GM18517 (cell line): ENCODE measurements at regions not wholly inside any gene's neighbourhood (a gene's known extent, or its start where the extent isn't known, plus 50 kb on each side); places are given as distances from the start of the nearest gene placed in this dataset.
"Not testable (repeated sequence)": the region's sequence is repeated elsewhere in the genome, so short reads cannot be mapped to it uniquely, and the experiment has no call there.

Experiments used
- ATAC-seq: cut with Tn5 transposase; IDR thresholded peaks from one replicate; pipeline ENCODE4 v1.9.1; 2021; ENCODE audit warnings: mild to moderate bottlenecking, moderate library complexity; ENCODE audit not compliant: unreplicated experiment

- ATAC-seq, result no peak
These were observed 252.9 kb downstream of the DPY19L2 start for GRCh38 chr12:63415357-63415756.

GRCh38 chr12:63410197-63410596 lies 258.1 kb downstream of the DPY19L2 start:
- no peak for ATAC-seq

DNA sequence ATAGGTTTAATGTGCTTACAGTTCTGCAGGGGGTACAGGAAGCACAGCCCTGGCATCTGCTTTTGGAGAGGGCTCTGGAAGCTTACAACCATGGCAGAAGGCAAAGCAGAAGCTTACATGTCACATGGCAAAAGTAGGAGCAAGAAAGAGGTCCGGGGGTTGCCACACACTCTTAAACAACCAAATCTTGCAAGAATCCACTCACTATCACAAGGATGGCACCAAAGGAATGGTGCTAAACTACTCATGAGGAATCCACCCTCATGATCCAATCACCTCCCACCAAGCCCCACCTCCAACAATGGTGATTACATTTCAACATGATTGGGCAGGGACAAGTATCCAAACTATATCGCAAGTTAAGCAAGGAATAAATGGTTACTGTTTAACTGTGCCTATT lies 255.8 kb upstream of the AVPR1A start:
- ATAC-seq, result no peak

DNA sequence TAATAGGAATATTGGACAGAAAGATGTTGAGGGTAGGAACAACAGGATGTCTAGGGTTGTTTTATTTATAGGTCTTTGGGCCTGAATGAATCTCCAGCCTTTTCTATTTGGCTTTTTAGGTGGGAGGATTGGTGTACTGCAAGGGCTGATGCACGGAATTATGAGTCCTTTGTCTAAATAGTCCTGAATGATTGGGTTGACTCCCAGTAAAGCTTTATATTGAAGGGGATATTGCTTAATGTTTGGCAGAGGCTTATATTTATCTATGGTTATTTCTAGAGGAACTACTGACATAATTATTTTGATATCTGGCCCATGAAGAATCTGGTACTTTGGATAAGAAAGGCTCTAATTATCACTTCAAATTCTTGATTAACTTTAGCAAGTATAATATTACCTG lies 253.6 kb upstream of the AVPR1A start:
- no peak for ATAC-seq

- ATAC-seq, result no peak
These were observed 252.3 kb upstream of the AVPR1A start for GRCh38 chr12:63403256-63403655.

DNA sequence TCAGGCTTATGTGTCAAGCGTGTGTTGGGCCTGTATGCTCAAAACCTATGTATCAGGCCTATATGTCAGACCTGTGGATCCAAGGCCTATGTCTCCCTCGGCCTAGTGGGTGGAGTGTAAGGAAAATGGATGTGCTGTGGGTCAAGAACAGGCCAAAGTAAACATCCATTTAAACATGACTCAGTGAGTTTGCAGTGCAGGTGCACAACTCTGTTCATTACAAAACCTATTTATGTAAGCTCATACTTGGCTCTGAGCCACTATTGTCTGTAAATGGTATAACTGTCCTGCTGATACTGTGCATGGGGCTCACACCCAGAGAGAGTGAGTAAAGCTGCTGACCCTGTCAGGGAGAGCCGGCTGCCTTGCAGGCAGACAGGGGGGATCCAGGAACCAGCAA lies 249.7 kb upstream of the AVPR1A start:
- no peak for ATAC-seq

GRCh38 chr12:63400318-63400717 lies 249.3 kb upstream of the AVPR1A start:
- no peak for ATAC-seq

DNA sequence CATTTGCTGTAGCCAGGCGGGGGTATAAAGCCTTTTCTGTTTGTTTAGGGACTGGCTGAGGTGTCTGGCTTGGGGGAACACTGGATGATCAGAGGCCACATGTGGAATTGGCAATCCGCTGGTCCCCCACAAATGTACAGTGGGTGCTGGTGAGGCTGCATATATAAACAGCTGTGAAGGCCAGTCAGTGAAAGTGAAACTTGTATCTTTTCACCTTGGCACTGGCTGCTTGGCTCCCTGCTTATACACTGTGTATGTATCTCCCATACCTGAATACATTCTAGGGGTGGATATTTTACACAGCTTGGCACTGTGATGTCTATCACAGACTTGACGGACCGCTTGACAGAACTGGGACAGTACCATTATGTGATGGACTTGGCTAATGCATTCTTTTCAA lies 246.8 kb upstream of the AVPR1A start:
- ATAC-seq, result no peak

DNA sequence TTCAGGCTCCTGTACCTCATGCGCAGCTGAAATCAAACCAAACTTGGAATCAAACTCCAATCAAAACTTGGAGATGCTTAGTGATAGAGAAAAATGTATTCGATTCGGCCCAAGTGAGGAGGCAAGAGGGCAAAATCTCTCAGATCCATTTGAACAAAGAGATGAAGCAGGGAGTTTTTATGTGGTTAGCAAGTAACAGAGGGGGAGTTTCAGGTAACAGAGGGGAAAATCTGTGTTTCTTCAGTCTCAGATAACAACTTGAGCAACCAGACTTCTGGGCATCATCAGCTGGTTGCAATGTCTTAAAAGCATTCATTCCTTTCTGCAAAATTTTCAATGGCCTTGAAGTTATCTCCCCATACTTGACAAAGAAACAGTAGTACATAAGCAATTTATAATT lies 245.1 kb upstream of the AVPR1A start:
- no peak for ATAC-seq

DNA sequence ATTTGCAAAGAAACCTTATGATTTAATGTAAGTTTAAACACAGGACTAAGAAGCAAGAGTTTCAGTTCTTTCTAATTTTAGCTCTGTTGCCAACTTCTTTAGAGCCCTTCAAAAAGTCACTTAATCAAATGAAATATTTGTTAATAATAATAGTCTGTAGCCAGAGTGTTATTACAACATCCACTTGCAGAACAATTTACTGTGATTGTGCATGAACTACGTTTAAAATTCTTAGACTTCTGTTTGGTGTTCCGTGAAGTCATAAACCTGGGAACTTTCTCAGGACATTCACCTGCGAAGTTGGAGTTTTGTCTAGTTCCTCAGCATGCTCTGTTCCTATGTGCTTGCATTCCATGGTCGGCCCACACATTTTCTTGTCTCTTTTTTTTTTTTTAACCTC lies 244.0 kb upstream of the AVPR1A start:
- ATAC-seq, result no peak

DNA sequence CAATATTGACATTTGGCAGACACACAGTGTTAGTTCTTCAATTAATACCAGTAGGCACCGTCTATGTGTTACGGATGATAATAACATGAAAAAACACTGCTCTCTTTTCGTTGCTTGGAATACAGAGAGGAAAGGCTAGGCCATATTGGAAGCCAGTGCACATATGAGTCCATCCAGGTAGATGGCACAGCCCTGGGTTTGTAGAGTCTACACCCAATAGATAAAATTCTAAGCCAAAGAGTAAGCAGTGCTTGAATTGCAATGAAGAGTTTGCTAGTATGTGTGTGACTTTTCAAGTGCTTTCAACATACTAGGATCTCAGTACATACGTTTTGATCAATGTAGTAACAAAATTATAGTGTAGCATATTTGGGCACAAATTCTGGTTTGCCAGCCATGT lies 243.3 kb upstream of the AVPR1A start:
- no peak for ATAC-seq

- no peak for ATAC-seq
These were observed 238.2 kb upstream of the AVPR1A start for GRCh38 chr12:63389211-63389610.

DNA sequence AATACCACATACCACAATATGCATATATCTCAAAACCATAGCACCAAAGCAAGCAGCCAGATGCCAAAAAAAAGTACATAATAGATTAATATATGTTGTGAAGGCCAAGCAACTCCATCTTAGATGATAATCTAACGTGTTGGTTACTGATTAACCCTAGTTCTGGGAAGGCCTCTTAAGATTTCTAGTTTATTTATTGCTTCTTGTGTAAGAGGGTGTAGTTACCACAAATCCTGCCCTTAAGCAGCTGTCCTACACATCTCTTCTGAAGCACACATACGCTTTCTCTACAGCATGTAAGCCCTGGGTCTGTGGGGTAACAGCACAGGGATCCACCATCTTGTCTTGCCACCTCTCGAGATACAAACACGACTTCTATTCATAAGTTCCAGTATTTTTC lies 236.8 kb upstream of the AVPR1A start:
- ATAC-seq, result no peak

DNA sequence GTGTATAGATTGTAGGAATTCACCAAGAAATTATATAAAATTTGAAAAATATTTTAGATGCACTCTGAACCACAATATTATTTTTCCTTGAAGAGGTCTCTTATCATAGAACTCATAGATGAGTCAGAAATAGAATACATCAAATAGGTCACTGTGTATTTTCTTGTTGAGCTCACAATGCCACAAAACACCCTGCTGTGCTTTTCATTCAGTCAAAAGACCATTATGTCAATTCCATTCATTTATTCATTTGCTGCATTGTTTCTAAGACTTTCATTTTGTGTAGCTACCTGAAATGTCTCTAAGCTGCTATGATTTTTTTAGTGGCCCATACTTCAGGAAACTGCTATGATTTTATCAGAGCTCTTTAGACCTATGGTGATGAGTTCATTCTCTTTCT lies 231.9 kb upstream of the AVPR1A start:
- ATAC-seq, result no peak

GRCh38 chr12:63362791-63363190 lies 211.8 kb upstream of the AVPR1A start:
- no peak for ATAC-seq

GRCh38 chr12:63362166-63362565 lies 211.2 kb upstream of the AVPR1A start:
- no peak for ATAC-seq

DNA sequence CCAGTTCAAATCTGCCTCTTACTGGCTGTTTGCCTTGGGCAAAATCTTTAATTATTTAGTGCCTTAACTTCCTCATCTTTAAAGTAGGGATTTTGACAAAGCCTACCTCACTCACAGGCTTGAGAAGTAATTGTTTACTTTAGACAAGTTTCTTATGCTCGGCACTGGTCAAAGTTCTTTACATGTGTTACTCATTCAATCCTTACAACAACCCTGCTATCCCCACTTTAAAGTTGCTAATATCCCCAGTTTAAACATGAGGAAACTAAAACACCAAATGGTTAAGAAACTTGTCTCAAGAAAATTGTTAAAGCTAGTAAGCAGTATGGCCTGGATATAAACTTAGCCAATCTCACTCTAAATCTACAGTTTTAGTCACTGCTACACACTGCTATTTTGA lies 204.0 kb upstream of the AVPR1A start:
- no peak for ATAC-seq

DNA sequence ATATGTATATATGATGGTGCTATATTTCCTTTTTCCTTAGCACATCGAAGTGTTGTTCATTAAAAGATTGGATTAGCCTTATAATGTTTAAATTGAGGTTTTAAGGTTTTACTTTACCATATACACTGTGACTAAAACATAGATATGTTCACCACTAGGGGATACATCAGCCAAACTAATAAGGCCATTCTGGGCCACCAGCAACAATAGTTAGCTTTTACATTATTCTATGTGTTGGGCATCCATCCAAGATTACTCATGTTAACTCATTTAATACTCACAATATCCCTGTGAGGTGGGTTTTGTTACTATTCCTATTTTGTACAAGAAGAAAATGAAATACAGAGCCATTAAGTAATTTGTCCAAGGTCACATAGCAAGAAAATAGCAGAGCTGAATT lies 202.6 kb upstream of the AVPR1A start:
- no peak for ATAC-seq

DNA sequence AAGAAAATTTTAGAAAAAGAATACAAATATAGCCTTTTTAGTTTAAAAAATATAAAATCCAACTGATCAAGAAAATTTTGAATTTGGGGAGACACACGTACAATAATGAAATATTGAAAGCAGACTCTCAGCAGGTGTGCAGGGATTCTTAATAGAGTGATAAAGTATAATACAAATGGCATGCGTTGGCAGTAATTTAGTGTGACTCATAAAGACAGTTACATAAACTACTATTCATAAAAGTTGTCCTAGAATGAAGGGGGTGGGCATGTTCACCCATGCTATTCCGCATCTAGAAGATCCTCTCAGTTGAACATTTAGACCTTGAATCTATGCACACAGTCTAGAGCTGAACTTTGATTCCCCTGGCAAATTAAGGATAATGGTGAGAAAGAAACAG lies 200.4 kb upstream of the AVPR1A start:
- ATAC-seq, result no peak

DNA sequence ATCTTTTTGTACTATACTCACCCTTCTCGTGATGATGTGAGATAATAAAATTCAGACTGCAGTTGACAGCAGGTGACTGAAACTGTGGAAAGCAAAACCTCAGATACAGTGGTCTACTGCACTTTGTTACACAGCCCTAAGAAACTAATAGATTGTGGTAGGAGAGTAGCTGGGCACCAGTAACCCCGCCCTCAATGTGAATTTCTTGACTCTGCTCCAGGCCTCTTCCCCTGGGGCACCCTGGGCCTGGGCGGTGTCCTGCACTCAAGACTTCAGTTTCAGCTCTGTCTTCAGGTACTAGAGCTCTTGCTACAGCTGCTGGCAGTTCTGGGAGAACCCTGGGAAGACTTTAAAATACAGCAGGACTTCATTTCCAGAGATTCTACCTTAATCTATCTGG lies 197.6 kb upstream of the AVPR1A start:
- no peak for ATAC-seq

GRCh38 chr12:63337158-63337557 lies 186.2 kb upstream of the AVPR1A start:
- not testable (repeated sequence) for ATAC-seq

- no peak for ATAC-seq
These were observed 175.3 kb upstream of the AVPR1A start for GRCh38 chr12:63326260-63326659.

GRCh38 chr12:63325757-63326156 lies 174.8 kb upstream of the AVPR1A start:
- no peak for ATAC-seq

- no peak for ATAC-seq
These were observed 172.9 kb upstream of the AVPR1A start for GRCh38 chr12:63323942-63324341.
